Muscle of arm (tissue), 1 donor: ENCODE measurements at regions not wholly inside any gene's neighbourhood (a gene's known extent, or its start where the extent isn't known, plus 50 kb on each side); places are given as distances from the start of the nearest gene placed in this dataset.

Source experiments
- DNase-seq: peaks from one replicate; pipeline ENCODE4 v3.0.0-alpha.2; 2013

DNA sequence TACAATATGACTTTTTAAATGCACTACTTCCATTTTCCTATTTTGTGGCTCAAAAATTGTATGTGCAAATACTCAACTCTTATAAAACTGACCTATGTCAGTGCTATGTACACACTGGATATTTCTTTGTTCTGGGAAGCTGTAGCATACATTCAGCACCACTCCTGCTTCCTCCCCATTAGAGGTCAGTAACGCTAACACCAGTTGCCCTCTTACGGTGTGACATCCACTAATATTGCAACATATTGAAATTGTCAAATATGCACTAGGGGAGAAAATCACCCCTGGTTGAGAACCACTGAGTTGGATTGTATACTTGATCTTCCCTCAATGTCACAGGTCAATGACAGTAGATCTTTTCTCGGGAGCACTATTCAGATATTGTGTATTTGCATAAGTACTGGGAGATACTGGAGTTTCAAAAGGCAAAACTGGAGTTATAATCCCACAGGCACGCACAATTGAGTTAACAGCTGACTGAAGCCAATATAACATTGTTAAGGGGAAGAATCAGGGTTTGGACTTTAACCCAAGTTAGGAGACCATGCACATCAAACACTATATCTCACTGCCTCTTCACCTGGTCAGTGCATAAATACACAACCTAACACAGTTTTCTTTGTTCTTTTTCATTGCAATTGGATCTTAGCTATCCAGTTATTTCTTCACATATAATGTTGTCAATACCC is 1276.5 kb upstream of the MIR17HG start:
- DNase-seq: no peak

DNA sequence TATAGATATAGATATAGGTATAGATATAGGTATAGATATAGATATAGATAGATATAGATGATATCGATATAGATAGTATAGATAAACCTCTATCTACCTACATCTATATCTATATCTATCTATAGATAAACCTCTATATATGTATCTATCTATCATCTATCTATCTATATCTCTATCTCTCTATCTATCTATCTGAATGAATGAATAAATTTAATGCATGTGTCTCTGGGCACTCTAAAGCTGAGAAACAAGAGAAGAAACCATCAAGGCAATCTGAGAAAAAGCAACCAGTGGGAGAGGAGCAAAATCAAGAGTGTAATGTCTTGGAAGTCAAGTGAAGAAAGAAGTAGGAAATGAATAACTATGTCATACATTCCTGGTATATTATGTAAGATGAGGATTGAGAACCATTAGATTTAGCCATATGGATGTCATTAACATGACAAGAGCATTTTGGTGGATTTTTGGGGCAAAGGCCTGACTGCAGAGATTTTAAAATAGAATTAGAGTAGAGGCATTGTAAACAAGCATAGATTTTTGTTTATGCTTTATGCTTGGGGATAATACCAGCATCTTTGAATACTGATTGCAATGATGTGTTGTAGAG is 1262.7 kb upstream of the MIR17HG start:
- DNase-seq: no peak

DNA sequence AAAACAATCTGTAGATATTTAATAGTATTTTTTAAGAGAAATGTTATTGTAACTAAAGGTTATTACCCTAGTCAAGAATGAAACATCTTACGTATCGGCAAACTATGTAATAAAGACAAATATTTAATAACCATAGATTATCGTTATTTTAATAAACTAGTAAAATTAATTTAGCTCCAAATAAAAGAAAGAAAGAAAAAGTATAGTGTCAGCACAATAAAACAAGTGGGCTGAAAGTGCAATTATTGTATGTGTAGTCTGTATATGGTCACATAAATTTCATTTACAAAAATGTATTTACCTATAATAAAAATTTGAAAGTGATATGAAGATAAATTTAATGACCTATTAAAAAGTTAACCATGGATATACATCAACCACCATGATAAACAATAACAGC is 1258.4 kb upstream of the MIR17HG start:
- DNase-seq: no peak

DNA sequence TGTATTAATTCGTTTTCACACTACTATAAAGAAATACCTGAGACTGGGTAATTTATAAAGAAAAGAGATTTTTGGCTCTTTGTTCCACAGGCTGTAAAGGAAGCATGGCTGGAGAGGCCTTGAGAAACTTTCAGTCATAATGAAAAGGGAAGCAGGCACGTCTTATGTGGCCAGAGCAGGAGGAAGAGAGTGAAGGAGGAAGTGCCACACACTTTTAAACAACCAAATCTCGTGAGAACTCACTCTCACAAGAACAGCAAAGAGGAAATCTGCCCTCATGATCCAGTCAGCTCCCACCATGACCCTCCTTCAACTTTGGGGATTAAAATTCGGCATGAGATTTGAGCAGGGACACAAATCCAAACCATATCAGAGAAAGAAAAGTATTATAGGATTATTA is 1255.9 kb upstream of the MIR17HG start:
- no peak for DNase-seq

DNA sequence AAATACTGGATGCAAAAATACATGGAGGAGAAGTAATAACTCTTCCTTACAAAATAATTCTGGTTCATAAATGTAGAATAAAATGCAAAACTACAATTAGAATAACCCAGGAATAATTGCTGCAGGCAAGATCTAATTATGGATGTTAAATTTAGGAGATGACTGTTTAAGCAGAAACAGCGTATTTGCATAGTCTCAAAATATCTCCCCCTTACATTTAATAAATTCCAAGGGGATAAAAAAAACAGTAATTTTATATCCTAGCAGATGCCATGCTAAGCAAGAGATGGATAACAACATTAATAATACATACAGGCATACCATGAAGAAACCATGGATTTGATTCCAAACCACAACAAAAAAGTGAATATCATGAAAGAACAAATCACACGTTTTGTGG is 1253.1 kb upstream of the MIR17HG start:
- DNase-seq: no peak

DNA sequence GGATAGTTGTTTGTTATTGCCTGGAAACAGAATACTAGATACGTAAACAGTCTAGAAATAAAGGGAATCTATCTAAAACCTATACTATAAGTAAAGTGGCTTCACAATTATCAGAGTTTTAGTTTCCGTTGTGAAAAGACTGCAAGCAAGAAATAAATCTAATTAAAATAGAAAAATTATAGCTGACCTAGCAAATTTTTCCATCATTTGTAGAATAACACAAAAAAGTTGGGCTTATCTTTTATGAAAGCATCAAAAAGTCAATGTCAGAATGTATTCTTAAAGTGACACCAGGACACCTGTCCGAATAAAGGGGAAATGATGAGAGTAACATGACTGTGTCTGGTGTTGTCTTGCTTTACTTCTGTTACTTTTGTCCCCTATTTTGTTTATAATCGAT is 1248.9 kb upstream of the MIR17HG start:
- no peak for DNase-seq

DNA sequence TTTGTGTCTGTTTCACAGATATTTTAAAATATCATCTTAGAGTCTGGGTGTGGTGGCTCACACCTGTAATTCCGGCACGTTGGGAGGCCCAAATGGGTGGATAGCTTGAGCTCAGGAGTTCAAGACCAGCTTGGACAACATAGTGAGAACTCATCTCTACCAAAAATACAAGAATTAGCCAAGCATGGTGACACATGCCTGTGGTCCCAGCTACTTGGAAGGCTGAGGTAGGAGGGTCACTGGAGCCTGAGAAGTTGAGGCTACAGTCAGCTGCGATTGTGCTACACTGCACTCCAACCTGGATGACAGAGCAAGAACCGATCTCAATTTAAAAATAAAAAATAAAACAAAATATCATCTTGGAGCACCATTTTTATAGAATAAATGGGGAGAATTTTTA is 1247.6 kb upstream of the MIR17HG start:
- DNase-seq: no peak

DNA sequence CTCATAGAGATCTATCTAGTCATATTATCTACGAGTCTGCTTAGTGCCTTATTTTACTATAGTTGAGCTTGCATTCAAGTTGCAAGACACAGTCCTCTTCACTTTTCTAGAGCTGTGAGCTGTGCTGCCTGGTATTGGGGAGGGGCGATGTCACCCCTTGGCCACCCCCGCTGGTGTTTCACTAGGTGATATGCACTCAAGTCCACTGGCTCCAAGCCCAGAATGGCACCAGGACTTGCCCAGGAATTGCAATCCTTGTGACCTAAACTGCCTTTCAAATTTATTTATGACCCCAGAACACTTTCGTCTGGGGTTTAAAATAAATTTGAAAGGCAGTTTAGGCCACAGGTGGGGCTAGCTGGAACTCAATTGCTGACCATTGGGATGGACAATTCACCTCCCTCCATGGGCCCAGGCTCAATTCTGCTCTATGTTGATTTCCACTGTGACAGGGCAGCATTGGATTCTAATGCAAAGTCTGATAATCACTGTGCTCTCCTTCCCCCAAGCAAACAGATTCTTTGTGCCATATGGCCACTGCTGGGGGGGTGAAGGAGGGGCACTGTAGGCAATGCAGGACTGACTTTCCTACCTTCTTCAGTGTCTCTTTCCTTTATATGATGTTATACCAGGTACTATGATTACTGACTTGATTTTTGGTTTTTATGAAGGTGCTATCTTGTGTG is 1244.2 kb upstream of the MIR17HG start:
- no peak for DNase-seq

DNA sequence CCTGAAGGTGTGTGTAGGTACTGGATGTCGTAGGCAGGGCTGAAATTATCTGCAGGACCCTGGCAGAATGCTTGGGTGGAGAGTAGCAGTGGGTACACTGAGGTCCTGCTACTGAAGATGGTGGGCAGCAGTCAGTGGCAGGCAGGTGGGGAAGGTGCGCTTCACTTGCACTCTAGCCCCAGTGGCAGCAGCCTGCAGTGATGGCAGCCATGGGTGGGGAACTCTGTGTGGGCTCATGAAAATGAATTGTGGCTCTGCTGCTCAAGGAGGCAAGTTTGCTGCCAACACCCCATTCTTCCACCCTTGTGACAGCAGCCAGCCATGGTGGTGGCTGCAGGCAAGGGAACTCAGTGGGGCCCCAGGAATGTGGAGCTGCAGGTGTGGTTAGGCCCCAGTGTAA is 1242.7 kb upstream of the MIR17HG start:
- DNase-seq: no peak

DNA sequence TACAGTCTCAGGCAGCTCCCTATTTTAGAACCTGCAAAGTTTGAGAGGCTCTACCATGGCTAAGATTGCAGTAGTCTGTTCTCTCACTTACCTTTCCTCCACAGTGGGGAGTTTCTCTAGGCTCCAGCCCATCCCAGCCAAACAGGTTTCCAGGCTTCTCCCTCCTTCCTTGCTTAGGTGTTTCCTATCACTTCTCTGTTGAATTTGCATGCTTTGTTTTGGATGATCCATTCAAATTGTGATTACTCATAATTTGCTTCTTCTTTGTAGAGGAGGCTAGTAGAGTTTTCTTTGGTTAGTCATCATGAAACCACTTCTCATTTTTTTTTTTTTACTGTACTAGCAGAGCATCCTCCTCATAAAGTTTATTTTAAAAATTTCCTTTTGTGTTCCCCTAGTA is 1242.2 kb upstream of the MIR17HG start:
- DNase-seq: no peak

DNA sequence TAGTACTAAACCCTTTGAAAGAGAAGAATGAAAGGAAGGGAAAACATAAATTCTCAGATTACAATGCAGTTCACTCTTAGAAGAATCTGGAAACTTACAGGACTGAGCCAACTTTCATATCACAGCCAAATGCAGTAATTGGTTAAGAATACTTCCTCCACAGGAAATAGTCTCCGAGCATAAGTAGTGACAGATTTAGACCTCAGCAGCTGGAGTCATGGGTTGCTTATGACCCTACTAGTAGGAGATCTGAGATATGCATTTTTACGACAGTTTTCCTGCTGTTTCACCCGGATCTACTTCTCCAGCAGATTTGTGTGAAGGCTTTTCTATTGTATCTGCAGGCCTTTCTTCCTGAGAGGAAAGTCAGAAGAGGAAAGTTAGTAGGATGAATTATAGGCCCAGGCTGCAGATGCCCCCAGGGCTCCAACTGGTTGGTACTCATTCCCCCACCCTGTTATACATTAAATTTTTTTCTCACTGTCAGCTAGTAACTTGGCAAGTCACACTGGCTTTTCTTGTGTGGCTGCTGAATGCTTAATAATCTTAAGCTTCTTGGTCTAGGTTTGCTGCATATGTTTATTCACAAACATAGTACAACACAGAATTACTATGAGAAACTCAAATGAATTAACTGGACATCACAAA is 1241.5 kb upstream of the MIR17HG start:
- no peak for DNase-seq

DNA sequence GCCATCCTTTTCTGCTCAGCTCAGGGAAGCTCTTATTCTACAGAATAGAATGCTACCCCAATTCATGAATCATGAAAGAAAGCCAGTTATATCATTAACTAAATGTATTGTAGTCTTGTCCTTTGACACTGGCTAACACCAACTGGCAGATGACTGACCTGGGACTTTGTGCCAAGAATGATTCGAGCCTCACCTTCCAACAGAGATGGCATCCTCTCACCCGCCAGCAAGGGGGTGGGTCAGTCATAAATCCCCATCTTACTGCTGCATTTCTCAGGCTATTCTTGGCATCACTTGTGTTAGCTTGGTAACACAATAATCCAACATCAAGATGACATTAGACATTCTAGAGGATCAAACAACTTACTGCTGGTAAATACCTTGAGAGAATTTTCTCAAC is 1239.8 kb upstream of the MIR17HG start:
- DNase-seq: no peak

DNA sequence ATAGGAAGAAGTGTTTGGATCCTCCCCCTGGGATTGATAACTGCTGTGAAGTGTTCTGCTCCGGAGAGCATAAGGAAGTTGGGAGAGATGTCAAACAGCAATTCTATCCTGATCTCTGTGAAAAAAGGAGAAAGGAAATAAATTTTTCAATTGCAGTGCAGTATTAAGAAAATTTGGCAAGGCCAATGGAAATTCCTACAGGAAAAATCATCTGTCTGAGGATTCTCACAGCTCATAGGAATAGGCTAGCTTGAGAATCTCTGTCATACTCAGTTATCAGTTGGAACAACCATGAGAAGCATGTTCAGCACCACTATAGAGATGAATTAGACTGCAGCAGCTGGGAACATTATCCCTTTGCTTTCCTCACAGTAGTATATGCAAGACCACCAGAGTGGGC is 1238.9 kb upstream of the MIR17HG start:
- peak; percentile 33 for DNase-seq

DNA sequence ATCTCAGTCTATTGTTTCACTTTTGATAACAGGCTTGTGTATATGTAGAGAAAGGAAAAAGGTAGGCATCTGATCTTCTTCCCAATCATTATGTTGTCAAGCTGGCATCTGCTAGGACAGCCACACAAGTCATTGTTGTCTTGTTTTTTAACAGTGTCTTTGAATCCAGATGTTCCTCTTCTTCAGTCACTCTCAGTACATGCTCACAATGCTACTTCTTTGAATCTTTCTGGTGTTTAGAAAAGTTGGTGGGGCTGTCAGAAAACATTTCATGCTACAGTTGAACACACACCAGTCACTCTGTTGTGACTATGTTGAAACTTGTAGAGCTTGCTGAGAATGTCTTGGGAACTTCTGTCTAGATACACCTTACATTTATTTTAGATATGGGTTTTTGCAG is 1231.4 kb upstream of the MIR17HG start:
- no peak for DNase-seq

DNA sequence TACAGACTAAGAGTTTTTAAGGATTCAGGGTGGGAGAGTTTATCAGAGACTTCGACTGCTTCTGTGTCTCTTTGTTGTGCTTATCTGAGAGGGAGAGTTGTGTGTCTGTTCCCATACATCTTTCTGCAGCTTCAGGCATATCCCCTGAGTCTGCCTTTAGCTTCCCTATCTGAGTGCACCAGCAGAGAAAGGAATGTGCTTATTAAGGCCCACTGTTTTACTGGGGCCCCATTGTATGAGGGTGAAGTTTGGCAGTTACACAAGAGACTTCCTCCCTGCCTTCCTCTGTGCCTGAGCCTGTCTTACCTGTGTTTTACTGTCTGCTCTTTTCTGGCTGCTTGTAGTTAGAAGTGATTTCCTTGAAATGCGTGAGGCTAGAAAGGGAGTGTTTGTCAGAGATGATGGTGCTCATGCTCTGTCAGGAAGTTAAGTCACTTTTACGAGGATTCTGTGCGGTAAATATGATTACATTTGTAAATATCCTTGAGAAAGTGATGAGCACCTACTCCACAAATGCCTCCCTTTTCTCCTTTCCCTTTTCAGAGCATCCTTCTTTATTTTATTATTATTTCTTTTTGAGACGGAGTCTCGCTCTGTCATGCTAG is 1228.9 kb upstream of the MIR17HG start:
- no peak for DNase-seq

DNA sequence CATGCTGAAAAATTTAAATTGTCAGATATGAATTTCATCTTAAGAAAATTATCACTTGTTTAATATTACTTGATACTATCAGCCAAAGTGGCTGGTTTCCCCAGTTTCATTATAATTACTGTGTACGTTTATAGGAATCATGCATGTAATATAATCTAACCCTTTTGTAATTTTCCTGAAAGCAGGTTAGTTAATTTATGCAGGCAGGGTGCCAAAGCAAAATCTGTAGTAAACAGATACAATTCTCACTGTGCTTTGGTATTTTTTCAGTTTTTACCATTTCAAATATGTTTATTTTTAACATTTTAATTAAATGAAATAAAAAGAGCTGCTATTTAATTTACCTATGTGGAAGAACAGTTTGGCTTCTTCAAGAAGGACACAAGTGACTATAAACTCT is 1227.5 kb upstream of the MIR17HG start:
- no peak for DNase-seq

DNA sequence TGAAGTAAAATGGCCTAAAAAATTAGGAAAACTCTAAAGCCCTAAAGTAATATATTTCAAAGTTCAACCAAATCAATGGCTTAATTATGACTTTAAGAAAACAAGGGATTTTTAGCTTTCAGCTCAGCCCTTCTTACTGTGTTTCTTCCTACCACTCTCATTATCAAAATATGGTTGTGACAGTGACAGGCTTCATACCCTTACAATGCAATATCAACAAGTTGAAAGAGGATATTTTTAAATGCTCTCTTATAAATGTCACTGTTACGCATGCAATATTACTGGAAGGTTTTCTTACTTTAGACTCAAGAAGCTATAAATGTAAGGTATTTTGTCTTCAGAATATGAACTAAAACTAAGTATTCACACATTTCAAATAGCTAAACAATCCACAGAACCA is 1225.7 kb upstream of the MIR17HG start:
- DNase-seq: no peak

DNA sequence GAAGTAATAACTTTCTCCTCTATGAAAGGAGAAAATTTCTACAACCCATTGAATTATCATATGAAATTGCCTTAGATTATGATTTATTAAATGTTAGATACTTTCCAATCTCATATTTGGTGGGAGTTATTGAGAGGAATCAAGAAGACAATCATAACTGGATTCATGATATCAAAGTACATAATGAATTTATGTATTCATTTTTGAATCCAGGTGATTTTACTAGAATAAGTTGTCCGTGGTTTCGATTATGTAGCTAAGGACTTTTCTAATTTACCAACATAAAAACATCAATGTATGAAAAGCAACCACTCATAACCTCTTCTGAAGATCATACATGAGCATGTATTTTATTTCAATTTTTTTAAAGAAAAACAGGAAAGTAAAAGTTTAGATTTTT is 1225.0 kb upstream of the MIR17HG start:
- DNase-seq: no peak

DNA sequence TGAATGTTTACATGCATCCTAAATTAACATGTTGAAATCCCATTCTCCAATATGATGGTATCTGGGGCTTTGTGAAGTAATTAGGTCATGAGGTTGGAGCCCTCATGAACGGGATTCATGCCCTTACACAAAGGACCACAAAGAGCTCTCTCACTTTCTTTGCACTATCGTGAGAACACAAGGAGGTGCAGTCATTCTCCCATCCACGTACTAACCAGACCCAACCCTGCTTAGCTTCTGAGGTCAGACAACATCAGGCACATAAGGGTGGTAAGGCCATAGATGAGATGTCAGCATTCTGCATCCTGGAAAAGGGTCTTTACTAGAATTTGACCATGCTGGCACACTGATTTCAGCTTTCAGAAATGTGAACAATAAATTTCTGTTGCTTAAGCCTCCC is 1211.9 kb upstream of the MIR17HG start:
- DNase-seq: no peak

DNA sequence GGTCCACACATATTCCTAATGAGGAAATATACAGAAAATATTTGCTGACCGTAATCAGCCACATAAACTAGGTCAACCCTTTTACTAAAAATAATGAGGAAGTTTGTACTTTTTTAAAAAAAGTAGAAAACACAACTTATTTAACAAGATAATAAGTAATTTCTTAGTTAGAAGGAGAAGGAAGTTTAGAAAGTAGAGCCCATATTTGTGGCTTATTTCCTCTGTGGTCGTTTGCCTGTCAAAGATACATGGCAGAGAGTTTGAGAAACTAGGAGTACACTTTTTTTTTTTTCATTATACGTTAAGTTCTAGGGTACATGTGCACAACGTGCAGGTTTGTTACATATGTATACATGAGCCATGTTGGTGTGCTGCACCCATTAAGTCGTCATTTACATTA is 1205.2 kb upstream of the MIR17HG start:
- no peak for DNase-seq

DNA sequence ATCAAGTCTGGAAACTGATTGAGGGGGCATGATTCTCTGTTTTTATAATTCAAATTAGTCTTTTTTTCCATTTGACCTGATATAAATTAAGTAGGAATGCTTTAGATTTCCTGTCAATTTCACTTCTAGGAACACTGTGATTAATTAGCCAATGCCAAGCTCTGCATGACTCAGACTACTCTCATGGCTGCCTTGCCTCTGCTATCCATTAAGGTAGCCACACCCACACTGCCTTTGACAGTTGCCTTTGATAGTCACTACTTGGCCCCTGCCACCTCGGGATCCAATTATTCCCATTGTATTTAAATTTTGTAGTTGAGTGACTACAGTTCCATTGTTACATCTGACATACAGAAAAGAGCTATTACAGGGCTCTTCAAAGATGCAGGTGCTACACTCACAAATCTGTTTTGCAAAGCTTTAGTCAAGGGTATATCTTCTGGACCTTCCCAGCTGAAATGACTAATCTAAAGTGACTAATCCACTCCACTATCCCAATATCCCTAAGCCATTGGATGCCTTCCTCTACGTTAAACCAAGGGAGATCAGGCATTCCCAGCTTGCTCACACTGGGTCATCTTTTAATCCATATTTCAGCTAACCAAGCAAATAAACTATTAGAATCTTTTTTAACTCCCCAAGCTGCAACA is 1193.1 kb upstream of the MIR17HG start:
- no peak for DNase-seq

DNA sequence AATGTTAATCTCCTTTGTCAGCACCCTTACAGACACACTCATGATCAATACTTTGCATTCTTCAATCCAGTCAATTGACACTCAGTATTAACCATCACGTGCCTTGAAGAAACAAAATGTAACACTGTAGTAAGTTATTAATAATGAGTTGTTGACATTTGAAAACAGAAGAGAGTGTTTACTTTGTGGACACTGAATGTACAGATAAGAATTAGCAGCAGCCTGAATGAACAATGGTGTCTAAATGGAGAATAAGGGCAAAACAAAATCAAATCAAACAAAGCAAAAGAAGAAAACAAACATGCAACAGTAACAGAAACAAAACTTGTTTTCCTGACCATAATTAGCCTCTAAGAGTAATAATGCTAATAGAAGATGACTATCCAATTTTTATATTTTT is 1191.1 kb upstream of the MIR17HG start:
- DNase-seq: no peak
